CD4-positive, alpha-beta T cell (primary cell): ENCODE measurements at regions not wholly inside any gene's neighbourhood (a gene's known extent, or its start where the extent isn't known, plus 50 kb on each side); places are given as distances from the start of the nearest gene placed in this dataset.

Source experiments
- ATAC-seq: fragments of 200-7000 bp; cut with Tn5 transposase; one replicate; pipeline ENCODE4 v1.10.0; 2022; ENCODE audit warnings: mild to moderate bottlenecking; ENCODE audit not compliant: poor library complexity
- CTCF ChIA-PET: fragments of 350-600 bp; sonication (Branson Sonifier 250); formaldehyde crosslinking; loops from one replicate; lab custom pipeline; 2021; ENCODE audit warnings: antibody characterized with exemption, inconsistent platforms; lab: Charles Lee
- POLR2A ChIA-PET: fragments of 350-600 bp; sonication (Branson Sonifier 250); formaldehyde crosslinking; loops from one replicate; lab custom pipeline; 2021; ENCODE audit warnings: antibody characterized with exemption, inconsistent platforms; lab: Charles Lee
- DNase-seq, 14 experiments: peaks; one replicate each; pipeline ENCODE4 v3.0.0-alpha.2; 2013 to 2020; ENCODE audit warnings: mixed read lengths in 2 of 14
- H3K27ac ChIP-seq, 2 donors: one replicate each; pipeline versions ENCODE4 v1.5.1 to v1.7.0; 2013; ENCODE audit warnings: low read length in 2 of 2, low read depth in 1 of 2, mild to moderate bottlenecking in 1 of 2
- H3K27me3 ChIP-seq, 2 experiments: 1 replicate in 1 of 2; 2 replicates in 1 of 2; pipeline versions ENCODE4 v1.6.1 to v1.7.0; 2013; ENCODE audit warnings: low read length in 2 of 2, control low read depth in 1 of 2, mild to moderate bottlenecking in 1 of 2, moderate library complexity in 1 of 2; ENCODE audit not compliant: insufficient read depth in 2 of 2, control insufficient read depth in 1 of 2
- H3K36me3 ChIP-seq: one replicate; pipeline ENCODE4 v1.6.1; 2013; ENCODE audit warnings: low read length, control low read depth; ENCODE audit not compliant: insufficient read depth
- H3K4me1 ChIP-seq: one replicate; pipeline ENCODE4 v1.6.1; 2013; ENCODE audit warnings: low read length, control low read depth; ENCODE audit not compliant: insufficient read depth
- H3K4me3 ChIP-seq: one replicate; pipeline ENCODE4 v1.5.1; 2013; ENCODE audit warnings: mild to moderate bottlenecking, low read length, moderate library complexity
- H3K9me3 ChIP-seq, 2 experiments: 1 replicate in 1 of 2; 2 replicates in 1 of 2; pipeline versions ENCODE4 v1.6.1 to v1.7.0; 2013; ENCODE audit warnings: low read length in 2 of 2, mild to moderate bottlenecking in 2 of 2, control low read depth in 1 of 2, moderate library complexity in 1 of 2; ENCODE audit not compliant: control insufficient read depth in 1 of 2, insufficient read depth in 1 of 2
- H3K27ac Mint-ChIP-seq: one replicate; pipeline ENCODE4 v1.8.0; 2020; ENCODE audit warnings: mixed read lengths
- H3K27me3 Mint-ChIP-seq: one replicate; pipeline ENCODE4 v1.8.0; 2021; ENCODE audit warnings: mixed read lengths
- H3K36me3 Mint-ChIP-seq: one replicate; pipeline ENCODE4 v1.8.0; 2021; ENCODE audit warnings: low read depth, mixed read lengths
- H3K4me1 Mint-ChIP-seq: one replicate; pipeline ENCODE4 v1.8.0; 2021; ENCODE audit warnings: low read depth, mixed read lengths
- H3K4me3 Mint-ChIP-seq: one replicate; pipeline ENCODE4 v1.8.0; 2020; ENCODE audit warnings: mild to moderate bottlenecking, mixed read lengths
- H3K9me3 Mint-ChIP-seq: one replicate; pipeline ENCODE4 v1.8.0; 2020; ENCODE audit warnings: mixed read lengths
- CTCF ChIP-seq: fragments of 200-600 bp; IDR thresholded peaks from one replicate; pipeline ENCODE4 v1.8.0; 2022; ENCODE audit warnings: antibody characterized with exemption, mild to moderate bottlenecking
- intact Hi-C, 2 experiments: fragments of 100-400 bp; cut with DNase I in 1 of 2; cut with micrococcal nuclease in 1 of 2; formaldehyde crosslinking; loops; one replicate each; pipeline versions ENCODE4 v1.15.1 to v1.9.0; 2023 to 2025; cut with DNase I, micrococcal nuclease

DNA sequence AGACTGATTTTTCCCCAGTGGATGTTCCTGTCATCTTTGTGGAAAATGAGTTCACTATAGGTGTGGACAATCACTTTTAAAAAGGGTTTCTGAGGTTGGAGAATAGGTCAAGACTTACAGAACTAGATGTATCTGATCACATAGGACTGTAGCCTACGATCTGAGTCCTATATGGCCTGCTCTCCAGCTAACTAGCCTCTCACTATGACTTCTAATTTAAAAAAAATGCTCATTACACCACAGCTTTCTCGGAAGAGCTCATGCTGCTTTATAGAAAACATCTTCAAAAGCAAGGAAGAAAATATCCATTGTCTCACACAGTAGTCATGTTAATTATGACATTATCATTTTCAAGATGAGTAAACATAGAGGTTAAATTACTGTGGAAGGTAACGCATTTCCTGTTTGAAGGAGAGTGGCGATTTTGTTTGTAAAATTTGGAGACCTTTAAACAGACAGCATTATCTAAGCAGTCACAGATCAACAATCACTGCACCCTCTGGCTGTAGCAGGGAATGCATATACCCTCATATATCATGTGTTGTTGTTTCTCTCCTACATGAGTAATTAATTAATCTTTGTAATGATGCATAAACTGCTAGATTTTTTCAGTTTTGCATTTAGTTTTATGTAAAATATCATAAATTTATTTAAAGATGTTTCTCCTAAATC is 573.7 kb downstream of the GABRG2 start:
- H3K27me3 Mint-ChIP-seq, result no peaks in the 10 kb centered on the region
- intact Hi-C loops, result no loop called here

GRCh38 chr5:162654661-162655405 is 587.3 kb downstream of the GABRG2 start:
- POLR2A ChIA-PET, result no interaction called here
- no peaks in the 10 kb centered on the region for H3K27me3 ChIP-seq
- Mint-ChIP-seq H3K27ac (no peak overlapping the region), H3K4me1 (no peaks in the 10 kb centered on the region), H3K9me3 (peaks cover 25% of the 10 kb centered on the region), H3K27me3 (no peaks in the 10 kb centered on the region), H3K36me3 (no peaks in the 10 kb centered on the region), H3K4me3 (no peak overlapping the region)
- intact Hi-C loops, result no loop called here
- no peak for TF ChIP-seq CTCF
- H3K36me3 ChIP-seq, result no peaks in the 10 kb centered on the region
- no peaks in the 10 kb centered on the region for H3K4me1 ChIP-seq
- DNase-seq (no peak), ATAC-seq (no peak)
- CTCF ChIA-PET, result no interaction called here
- no peak overlapping the region for H3K27ac ChIP-seq
- peaks cover 0 to 6% of the 10 kb centered on the region in 2 experiments for H3K9me3 ChIP-seq
- H3K4me3 ChIP-seq, result no peak overlapping the region

More for the DNA sequence above, 573.7 kb downstream of the GABRG2 start:
- ChIA-PET CTCF (no interaction called here), POLR2A (no interaction called here)
- no peaks in the 10 kb centered on the region for H3K4me1 Mint-ChIP-seq
- H3K27ac Mint-ChIP-seq, result no peak overlapping the region
- H3K36me3 Mint-ChIP-seq, result no peaks in the 10 kb centered on the region
- H3K36me3 ChIP-seq, result no peaks in the 10 kb centered on the region
- H3K4me1 ChIP-seq, result no peaks in the 10 kb centered on the region
- H3K4me3 Mint-ChIP-seq, result no peak overlapping the region
- peaks cover 5% of the 10 kb centered on the region for H3K9me3 Mint-ChIP-seq
- ATAC-seq (no peak), DNase-seq (no peak)
- H3K27me3 ChIP-seq, result no peaks in the 10 kb centered on the region
- no peak overlapping the region for H3K27ac ChIP-seq
- TF ChIP-seq CTCF, result no peak
- H3K4me3 ChIP-seq, result no peak overlapping the region
- no peaks in the 10 kb centered on the region for H3K9me3 ChIP-seq

GRCh38 chr5:162657076-162657475 is 589.5 kb downstream of the GABRG2 start:
- ATAC-seq (no peak), DNase-seq (no peak)
- Histone ChIP-seq H3K4me1 (no peaks in the 10 kb centered on the region), H3K27me3 (no peaks in the 10 kb centered on the region), H3K36me3 (no peaks in the 10 kb centered on the region), H3K27ac (no peak overlapping the region), H3K4me3 (no peak overlapping the region), H3K9me3 (peaks cover 0 to 6% of the 10 kb centered on the region in 2 experiments)
- TF ChIP-seq CTCF, result no peak
- no peak overlapping the region for H3K4me3 Mint-ChIP-seq
- no peak overlapping the region for H3K27ac Mint-ChIP-seq
- H3K9me3 Mint-ChIP-seq, result peaks cover 15% of the 10 kb centered on the region
- ChIA-PET CTCF (no interaction called here), POLR2A (no interaction called here)
- intact Hi-C loops, result no loop called here
- H3K4me1 Mint-ChIP-seq, result no peaks in the 10 kb centered on the region
- no peaks in the 10 kb centered on the region for H3K36me3 Mint-ChIP-seq
- no peaks in the 10 kb centered on the region for H3K27me3 Mint-ChIP-seq
